NCI-H774 (cell line): ENCODE measurements at regions not wholly inside any gene's neighbourhood (a gene's known extent, or its start where the extent isn't known, plus 50 kb on each side); places are given as distances from the start of the nearest gene placed in this dataset.

Source experiments
- DNase-seq: peaks from one replicate; lab custom pipeline; 2025; lab: John Stamatoyannopoulos, UW

DNA sequence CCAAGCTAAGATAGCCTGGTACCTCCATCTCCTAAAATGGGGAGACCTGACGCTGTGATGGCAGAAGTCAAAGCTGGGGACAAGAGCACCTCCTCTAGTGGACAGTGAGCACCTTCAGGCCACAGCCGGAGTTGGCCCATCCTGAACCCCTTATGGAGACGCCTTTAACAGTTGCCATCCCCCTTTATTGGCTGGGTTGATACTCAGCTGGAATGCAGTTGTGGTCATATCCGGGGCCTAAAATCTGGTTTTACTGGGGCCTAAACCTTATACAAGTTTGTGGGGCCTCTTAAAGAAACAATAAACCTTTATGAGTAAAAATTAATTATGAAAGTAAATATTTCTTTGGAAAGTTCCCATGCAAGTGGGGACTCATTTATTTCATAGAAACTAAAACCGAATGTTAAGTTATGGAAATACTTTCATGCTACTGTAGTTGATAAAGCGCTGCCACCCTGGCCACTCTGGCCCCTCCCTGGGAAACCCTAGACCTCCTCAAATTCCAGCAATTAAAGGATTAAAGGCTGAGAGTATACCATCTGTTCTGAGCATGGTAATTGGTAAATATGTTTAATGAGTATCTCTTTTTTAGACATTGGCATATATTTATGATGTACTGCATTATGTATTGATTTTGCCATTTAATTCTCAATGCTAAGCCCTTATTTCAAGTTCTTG lies 95.1 kb upstream of the SASH1 start:
- no peak for DNase-seq

GRCh38 chr6:148249160-148249559 lies 93.5 kb upstream of the SASH1 start:
- DNase-seq, result no peak

GRCh38 chr6:148249679-148250375 lies 92.8 kb upstream of the SASH1 start:
- no peak for DNase-seq

- no peak for DNase-seq
Observed at GRCh38 chr6:148250975-148251685, 91.5 kb upstream of the SASH1 start.

- no peak for DNase-seq
Observed at GRCh38 chr6:148251891-148252290, 90.7 kb upstream of the SASH1 start.

- DNase-seq, result no peak
Observed at GRCh38 chr6:148257810-148258209, 84.8 kb upstream of the SASH1 start.

- DNase-seq, result no peak
Observed at GRCh38 chr6:148258868-148259267, 83.8 kb upstream of the SASH1 start.

- no peak for DNase-seq
Observed at GRCh38 chr6:148261470-148261869, 81.2 kb upstream of the SASH1 start.

DNA sequence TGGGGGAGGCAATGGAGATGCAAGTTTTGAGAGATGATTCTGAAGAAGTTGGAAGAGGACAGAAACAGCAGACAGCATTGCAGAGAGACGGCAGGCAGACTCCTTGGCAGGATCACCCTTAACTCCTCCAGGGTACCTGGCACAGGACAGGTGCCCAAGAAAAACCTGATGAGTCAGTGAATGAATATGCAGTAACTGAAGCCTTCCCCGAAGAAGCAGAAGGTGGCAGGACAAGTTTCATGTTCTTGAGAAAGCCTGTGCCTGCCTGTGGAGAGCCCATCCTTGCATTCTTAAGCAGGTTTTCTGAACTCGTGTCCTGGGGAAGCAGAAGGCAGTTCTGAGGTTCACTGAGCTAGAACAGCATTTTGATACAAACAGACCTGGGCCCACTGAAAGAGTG lies 79.6 kb upstream of the SASH1 start:
- no peak for DNase-seq

GRCh38 chr6:148263961-148264360 lies 78.7 kb upstream of the SASH1 start:
- DNase-seq, result no peak

DNA sequence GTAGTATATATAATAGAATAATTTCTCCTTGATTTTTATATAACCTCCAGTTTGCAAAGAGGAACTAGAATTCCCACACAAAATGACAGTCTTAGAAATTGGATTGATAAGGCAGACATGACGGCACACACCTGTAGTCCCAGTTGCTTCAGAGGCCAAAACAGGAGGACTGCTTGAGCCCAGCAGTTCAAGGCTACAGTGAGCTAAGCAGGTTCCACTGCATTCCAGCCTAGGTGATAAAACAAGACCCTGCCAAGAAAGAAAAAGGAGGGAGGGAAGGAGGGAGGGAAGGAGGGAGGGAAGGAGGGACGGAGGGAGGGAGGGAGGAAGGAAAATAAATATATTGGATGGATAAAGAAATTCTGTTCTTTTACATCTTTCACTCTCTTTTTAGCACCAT lies 77.6 kb upstream of the SASH1 start:
- no peak for DNase-seq

DNA sequence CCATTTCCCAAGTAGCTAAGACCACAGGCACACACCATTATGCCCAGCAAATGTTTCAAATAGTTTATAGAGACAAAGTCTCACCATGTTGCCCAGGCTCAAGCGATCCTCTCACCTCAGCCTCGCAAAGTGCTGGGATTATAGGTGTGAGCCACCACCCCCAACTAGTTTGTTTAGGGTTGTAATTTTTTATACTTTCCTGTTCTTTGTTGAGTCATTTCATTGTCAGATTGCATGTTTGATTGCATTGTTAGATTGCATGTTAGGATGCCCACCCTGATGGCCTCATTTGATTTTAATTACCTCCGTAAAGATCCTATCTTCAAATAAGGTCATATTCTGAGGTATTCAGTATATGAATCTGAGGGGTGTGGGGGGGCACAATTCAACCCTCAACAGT lies 73.3 kb upstream of the SASH1 start:
- DNase-seq, result no peak

DNA sequence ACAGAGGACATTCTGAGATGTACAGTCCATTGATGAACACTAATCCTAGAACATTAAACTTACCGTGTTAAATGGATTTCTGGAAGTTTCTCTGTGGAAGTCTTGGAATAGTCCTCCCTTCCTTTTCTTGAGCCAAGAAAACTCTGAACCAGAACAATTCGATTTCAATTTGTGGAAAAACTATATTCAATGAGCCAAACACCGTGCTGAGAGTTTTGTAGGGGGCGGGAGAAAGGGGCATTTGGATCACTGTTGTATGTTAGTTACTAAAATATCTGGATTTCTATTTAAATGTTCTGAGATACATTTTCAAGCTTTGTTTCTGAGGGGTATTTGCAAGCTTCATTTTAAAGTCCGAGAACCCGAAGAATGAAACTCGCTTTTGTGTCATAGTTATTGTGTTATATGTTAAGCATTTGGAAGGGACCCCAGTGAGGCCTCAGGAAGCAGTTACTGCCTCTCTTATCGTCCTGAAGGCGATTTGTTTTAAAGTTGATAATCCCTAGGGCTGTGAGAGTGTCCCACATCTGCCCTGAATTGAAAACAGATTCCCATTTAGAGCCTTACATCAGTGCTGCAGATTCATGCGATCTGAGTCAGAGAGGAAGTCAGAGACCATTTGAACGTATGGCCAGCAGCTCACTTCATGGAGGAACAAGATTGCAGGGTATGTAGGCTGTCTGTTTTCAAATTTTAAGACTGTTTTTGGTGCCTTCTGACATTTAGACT lies 70.8 kb upstream of the SASH1 start:
- no peak for DNase-seq

DNA sequence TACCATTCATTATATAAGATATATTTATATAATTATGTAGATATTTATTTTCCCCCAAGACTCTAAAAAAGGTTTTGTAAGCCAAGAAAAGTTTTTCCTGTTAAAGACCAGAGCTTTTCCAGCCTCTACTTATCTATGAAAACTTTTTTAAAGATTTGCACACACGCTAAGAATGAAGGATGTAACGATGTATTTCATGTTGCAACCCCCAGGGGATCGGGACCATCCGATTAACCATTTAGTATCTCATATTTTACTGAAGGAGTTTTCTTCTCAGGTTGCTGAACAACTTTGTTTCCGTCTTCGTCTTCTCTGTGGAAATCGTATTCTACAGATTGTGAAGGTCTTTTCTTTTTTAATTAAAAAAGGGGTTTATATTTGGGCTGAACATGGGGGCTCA lies 70.0 kb upstream of the SASH1 start:
- no peak for DNase-seq

DNA sequence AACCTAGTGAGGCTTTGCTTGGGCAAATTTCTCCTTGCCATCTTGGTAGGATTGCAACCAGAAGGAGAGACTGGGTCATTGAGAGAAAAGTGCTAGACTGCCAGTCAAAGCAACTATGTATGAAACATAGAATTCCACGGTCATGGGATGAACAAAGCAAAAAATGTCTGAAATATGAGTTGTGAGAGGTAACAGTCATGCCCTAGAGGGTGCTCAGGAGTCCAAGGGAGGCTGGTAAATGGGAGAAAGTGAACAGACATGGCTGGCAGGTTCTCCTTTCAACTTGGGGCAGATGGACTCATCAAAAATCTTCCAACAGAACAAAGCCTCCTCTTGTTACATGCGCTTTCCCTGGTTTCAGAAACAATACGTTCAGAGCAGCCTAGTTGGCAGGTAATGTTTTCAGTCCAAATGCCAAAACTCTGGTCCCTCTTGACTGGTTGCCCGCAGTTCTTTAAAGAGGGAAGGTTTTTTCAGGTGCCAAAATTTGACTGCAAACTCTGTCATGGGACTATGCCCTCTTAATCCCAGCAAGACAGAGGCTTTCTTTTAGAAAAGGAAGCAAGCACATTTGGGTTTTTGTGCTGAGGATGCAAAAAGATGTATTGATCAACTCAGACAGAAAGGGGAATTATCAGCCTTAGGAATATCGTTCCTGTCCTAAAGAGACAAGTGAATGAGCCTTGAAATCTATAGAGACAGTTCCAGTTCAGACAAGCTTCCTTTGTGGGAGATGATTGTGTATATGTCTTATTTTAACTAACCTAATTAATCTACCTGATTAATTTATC lies 68.5 kb upstream of the SASH1 start:
- no peak for DNase-seq

DNA sequence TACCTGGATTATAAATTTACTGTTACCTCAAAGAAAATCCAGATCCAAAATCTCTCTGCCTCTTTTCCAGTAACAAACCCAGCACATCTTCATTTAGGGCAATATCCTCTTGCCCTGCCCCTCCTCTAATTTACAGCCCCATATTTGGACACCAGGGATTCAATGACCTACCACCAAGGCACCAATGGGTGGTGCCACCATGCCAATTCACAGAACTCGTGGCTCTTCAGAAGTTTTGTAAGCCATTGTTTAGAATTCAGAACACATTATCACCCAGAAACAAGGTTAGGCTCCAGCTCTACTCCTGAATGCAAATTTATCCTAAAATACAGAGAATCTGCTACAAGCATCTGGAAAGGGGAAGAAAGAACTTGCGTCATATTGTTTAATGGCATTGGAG lies 67.8 kb upstream of the SASH1 start:
- no peak for DNase-seq

- DNase-seq, result no peak
Observed at GRCh38 chr6:148285205-148285604, 57.4 kb upstream of the SASH1 start.

DNA sequence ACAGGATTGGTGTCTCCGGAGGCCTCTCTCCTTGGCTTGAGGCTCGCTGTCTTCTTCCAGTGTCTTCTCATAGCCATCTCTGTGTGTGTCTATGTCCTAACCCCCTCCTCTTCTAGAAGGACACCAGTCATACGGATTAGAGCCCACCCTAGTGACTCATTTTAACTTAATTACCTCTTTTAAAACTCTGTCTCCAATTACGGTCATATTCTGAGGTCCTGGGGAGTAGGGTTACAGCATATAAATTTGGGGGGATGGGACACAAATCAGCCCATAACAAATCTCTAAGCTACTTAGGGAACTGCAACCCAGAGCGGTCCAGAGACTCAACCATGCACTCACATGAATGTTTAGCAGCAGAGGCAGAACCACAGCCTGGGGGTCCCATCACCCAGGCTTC lies 56.1 kb upstream of the SASH1 start:
- DNase-seq, result no peak

DNA sequence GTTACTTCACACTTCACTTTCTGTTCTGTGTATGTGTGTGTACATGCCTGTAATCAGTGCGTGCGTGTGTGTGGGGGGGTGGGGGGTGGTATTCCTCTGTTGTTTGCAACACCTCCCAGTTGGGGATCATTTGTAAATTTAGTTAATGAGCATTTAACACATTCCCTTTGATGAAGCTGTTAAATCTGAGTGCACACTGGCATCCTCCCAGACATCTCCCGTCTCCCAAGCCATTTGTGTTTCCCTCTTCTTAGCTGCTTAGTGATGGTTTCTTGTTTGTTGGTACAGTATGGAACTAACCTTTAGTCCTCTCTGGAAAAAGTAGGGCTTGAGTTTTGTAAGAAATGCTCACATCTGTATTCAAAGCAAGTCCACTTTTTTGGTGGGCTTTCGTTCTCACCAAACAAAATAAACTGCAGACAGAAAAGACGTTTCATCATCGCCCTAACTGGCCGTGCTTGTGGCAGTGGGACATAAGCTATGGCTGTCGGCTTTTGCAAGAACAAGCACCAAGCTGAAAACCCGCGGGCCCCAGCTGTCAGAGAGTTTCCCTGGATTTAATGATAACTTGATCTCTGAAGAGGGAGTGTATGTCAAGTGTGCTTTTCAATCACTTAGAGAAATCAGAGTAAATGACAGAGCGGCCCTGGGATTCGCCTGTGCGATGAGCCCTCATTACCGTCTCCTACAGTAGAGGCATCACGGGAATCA lies 54.9 kb upstream of the SASH1 start:
- no peak for DNase-seq

GRCh38 chr6:148288541-148288940 lies 54.1 kb upstream of the SASH1 start:
- DNase-seq, result no peak

GRCh38 chr6:148289153-148289552 lies 53.5 kb upstream of the SASH1 start:
- no peak for DNase-seq
